ENCODE measurements at regions not wholly inside any gene's neighbourhood (a gene's known extent, or its start where the extent isn't known, plus 50 kb on each side); places are given as distances from the start of the nearest gene placed in this dataset.

DNA sequence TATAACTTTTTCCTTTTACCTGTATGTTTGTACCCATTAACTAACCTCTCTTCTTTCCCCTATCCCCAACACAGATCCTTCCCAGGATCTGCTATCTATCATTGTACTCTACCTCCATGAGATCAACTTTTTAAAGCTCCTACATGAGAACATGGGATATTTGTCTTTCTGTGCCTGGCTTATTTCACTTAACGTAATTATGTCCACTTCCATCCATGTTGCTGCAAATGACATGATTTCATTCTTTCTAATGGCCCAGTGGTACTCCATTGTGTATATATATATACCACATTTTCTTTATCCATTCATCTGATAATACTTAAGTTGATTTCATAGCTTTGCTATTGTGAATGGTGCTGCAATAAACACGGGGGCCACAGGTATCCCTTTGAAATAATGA, 135.9 kb upstream of the THUMPD2 start:
- ATAC-seq (ENCODE audit: low read depth) (no peak), DNase-seq (no peak)
- H3K4ac ChIP-seq (ENCODE audit: low read depth, low read length): peak overlapping the region; percentile 84; the same call in 1 of the 2 replicates
- peak overlapping the region; percentile 85 for H2BK120ac ChIP-seq (ENCODE audit: low read depth, low read length)
- no peaks in the 10 kb centered on the region for H3K27me3 ChIP-seq (ENCODE audit: control insufficient read depth, insufficient read depth, low read length)
- H4K8ac ChIP-seq (ENCODE audit: low read depth in 2 of 2, low read length in 2 of 2): peak overlapping the region in 1 of 2 experiments; percentile 30; a peak in 2 of 4 replicates
- H3K9me1 ChIP-seq (ENCODE audit: insufficient read depth, low read length): peaks cover 5% of the 10 kb centered on the region; the same call in 1 of the 2 replicates
- no peaks in the 10 kb centered on the region for H3K9me3 ChIP-seq (ENCODE audit: control insufficient read depth, insufficient read depth, low read length)
- no TSS peak for BruUV-seq (replicated peaks)
- H3K79me1 ChIP-seq (ENCODE audit: low read depth in 1 of 2, low read length in 2 of 2): no peaks in the 10 kb centered on the region
- H3K27ac ChIP-seq (ENCODE audit: insufficient read depth, low read length): no peak overlapping the region
- H4K20me1 ChIP-seq (ENCODE audit: insufficient read depth, low read length): no peaks in the 10 kb centered on the region
- in situ Hi-C loops (cut with MboI; ENCODE audit: low sequenced_read_pairs) (loop anchor here (5.0 to 25.0 kb wide), 2 partner anchors 847 to 1797 kb away; no protein-coding TSS in a partner anchor), intact Hi-C loops (cut with micrococcal nuclease) (loop anchor here (2.0 to 10.0 kb wide), 4 partner anchors 300 to 1784 kb away; no protein-coding TSS in a partner anchor), dilution Hi-C loops (cut with HindIII; ENCODE audit: low sequenced_read_pairs, unreplicated experiment) (no loop called here)
- no peak overlapping the region for H3K4me2 ChIP-seq (ENCODE audit: low read depth, low read length)
- ChIA-PET POLR2A (ENCODE audit: unreplicated experiment) (interaction anchor here (1.9 kb wide), 1 partner anchor 188 kb away, joined by 5 read pairs; no protein-coding TSS in a partner anchor), CTCF (no interaction called here)
- no peak overlapping the region; the same call in 1 of the 2 replicates for H3K14ac ChIP-seq (replicated peaks; ENCODE audit: low read depth, low read length)
- WGBS, 2 experiments (ENCODE audit: extremely low coverage in 2 of 2, insufficient read length in 1 of 2): no CpG with 5 or more reads among the region's 2 CpGs
- H3K4me3 ChIP-seq (ENCODE audit: insufficient read depth, low read depth, low read length): no peak overlapping the region
- no peak overlapping the region for H2AK5ac ChIP-seq (ENCODE audit: low read depth, low read length)
- H3K56ac ChIP-seq (ENCODE audit: extremely low read depth, insufficient read depth, low read length): no peak overlapping the region
- peak overlapping the region; percentile 97 for H2BK5ac ChIP-seq (ENCODE audit: low read depth, low read length, poor library complexity, severe bottlenecking)
- peak overlapping the region; percentile 84 for H2BK15ac ChIP-seq (ENCODE audit: low read depth, low read length)
- H2BK20ac ChIP-seq (ENCODE audit: low read depth, low read length): peak overlapping the region; percentile 91
- peak overlapping the region; percentile 71; the same call in 1 of the 2 replicates for H4K5ac ChIP-seq (ENCODE audit: low read depth, low read length)
- no peak overlapping the region for H2AFZ ChIP-seq (replicated peaks; ENCODE audit: low read length, poor library complexity)
- peak overlapping the region; percentile 83 for H3K18ac ChIP-seq (ENCODE audit: low read depth, low read length)
- peaks cover 9% of the 10 kb centered on the region for H3K4me1 ChIP-seq (ENCODE audit: control insufficient read depth, insufficient read depth, low read length)
- H3K9ac ChIP-seq (ENCODE audit: low read depth, low read length): no peak overlapping the region
- H4K91ac ChIP-seq (ENCODE audit: insufficient read depth, low read depth, low read length): peak overlapping the region; percentile 62
- H2AK9ac ChIP-seq (replicated peaks; ENCODE audit: low read depth, low read length, poor library complexity): no peak overlapping the region
- no peak overlapping the region for H3K23ac ChIP-seq (ENCODE audit: low read depth, low read length)
- TF ChIP-seq BHLHE40 (IDR thresholded peaks at IDR 0.05; ENCODE audit: low read depth, low read length) (no peak), SMC3 (IDR thresholded peaks at IDR 0.05; ENCODE audit: low read depth, low read length) (no peak), RAD21 (IDR thresholded peaks at IDR 0.05; ENCODE audit: low read length) (no peak), FOS (IDR thresholded peaks at IDR 0.05; ENCODE audit: low read depth, low read length) (no peak), MXI1 (IDR thresholded peaks at IDR 0.05; ENCODE audit: borderline replicate concordance, low read depth, low read length) (no peak), RCOR1 (IDR thresholded peaks at IDR 0.05; ENCODE audit: insufficient replicate concordance, low read length) (no peak), RFX5 (IDR thresholded peaks at IDR 0.05; ENCODE audit: low read depth, low read length) (no peak), CHD1 (IDR thresholded peaks at IDR 0.05; ENCODE audit: low read depth, low read length) (no peak), CEBPB (IDR thresholded peaks at IDR 0.05; ENCODE audit: low read depth, low read length) (no peak), MAZ (IDR thresholded peaks at IDR 0.05; ENCODE audit: borderline replicate concordance, low read depth, low read length) (no peak), NFE2L2 (IDR thresholded peaks at IDR 0.05; ENCODE audit: low read depth, low read length) (no peak), MAFK (IDR thresholded peaks at IDR 0.05; ENCODE audit: low read depth, low read length) (no peak), POLR2A (IDR thresholded peaks at IDR 0.05; ENCODE audit: low read depth, low read length) (no peak)
- TF ChIP-seq, protein P1, sequence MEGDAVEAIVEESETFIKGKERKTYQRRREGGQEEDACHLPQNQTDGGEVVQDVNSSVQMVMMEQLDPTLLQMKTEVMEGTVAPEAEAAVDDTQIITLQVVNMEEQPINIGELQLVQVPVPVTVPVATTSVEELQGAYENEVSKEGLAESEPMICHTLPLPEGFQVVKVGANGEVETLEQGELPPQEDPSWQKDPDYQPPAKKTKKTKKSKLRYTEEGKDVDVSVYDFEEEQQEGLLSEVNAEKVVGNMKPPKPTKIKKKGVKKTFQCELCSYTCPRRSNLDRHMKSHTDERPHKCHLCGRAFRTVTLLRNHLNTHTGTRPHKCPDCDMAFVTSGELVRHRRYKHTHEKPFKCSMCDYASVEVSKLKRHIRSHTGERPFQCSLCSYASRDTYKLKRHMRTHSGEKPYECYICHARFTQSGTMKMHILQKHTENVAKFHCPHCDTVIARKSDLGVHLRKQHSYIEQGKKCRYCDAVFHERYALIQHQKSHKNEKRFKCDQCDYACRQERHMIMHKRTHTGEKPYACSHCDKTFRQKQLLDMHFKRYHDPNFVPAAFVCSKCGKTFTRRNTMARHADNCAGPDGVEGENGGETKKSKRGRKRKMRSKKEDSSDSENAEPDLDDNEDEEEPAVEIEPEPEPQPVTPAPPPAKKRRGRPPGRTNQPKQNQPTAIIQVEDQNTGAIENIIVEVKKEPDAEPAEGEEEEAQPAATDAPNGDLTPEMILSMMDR (conservative IDR thresholded peaks at IDR 0.05; ENCODE audit: low read depth, low read length): no peak
- TF ChIP-seq, protein P2, sequence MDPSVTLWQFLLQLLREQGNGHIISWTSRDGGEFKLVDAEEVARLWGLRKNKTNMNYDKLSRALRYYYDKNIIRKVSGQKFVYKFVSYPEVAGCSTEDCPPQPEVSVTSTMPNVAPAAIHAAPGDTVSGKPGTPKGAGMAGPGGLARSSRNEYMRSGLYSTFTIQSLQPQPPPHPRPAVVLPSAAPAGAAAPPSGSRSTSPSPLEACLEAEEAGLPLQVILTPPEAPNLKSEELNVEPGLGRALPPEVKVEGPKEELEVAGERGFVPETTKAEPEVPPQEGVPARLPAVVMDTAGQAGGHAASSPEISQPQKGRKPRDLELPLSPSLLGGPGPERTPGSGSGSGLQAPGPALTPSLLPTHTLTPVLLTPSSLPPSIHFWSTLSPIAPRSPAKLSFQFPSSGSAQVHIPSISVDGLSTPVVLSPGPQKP (IDR thresholded peaks at IDR 0.05; ENCODE audit: borderline replicate concordance, low read depth, low read length): no peak
- TF ChIP-seq, protein P3, sequence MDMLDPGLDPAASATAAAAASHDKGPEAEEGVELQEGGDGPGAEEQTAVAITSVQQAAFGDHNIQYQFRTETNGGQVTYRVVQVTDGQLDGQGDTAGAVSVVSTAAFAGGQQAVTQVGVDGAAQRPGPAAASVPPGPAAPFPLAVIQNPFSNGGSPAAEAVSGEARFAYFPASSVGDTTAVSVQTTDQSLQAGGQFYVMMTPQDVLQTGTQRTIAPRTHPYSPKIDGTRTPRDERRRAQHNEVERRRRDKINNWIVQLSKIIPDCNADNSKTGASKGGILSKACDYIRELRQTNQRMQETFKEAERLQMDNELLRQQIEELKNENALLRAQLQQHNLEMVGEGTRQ (IDR thresholded peaks at IDR 0.05; ENCODE audit: low read depth, low read length): no peak
- H3K36me3 ChIP-seq (ENCODE audit: control insufficient read depth, insufficient read depth, low read length): no peaks in the 10 kb centered on the region
